HUES6 (cell line): ENCODE measurements at regions not wholly inside any gene's neighbourhood (a gene's known extent, or its start where the extent isn't known, plus 50 kb on each side); places are given as distances from the start of the nearest gene placed in this dataset.

Source experiments
- H3K27ac ChIP-seq: 2 replicates; pipeline ENCODE4 v1.7.0; 2013; ENCODE audit warnings: low read depth, mild to moderate bottlenecking, low read length, inconsistent platforms
- H3K27me3 ChIP-seq: 2 replicates; pipeline ENCODE4 v1.6.1; 2013; ENCODE audit warnings: low read length; ENCODE audit not compliant: control insufficient read depth, insufficient read depth
- H3K36me3 ChIP-seq: 2 replicates; pipeline ENCODE4 v1.6.1; 2013; ENCODE audit warnings: low read length; ENCODE audit not compliant: control insufficient read depth, insufficient read depth
- H3K4me1 ChIP-seq: 2 replicates; pipeline ENCODE4 v1.6.1; 2013; ENCODE audit warnings: low read length; ENCODE audit not compliant: control insufficient read depth, insufficient read depth
- H3K4me3 ChIP-seq: 2 replicates; pipeline ENCODE4 v1.5.1; 2013; ENCODE audit warnings: low read depth, low read length
- H3K9ac ChIP-seq: one replicate; pipeline ENCODE4 v1.6.1; 2013; ENCODE audit warnings: mild to moderate bottlenecking, low read length
- H3K9me3 ChIP-seq: 2 replicates; pipeline ENCODE4 v1.6.1; 2013; ENCODE audit warnings: low read depth, low read length; ENCODE audit not compliant: control insufficient read depth, insufficient read depth

- H3K4me1 ChIP-seq = no peaks in the 10 kb centered on the region
- H3K4me3 ChIP-seq = no peak overlapping the region
- H3K27ac ChIP-seq = no peak overlapping the region
- H3K36me3 ChIP-seq = no peaks in the 10 kb centered on the region
- H3K27me3 ChIP-seq = no peaks in the 10 kb centered on the region
- H3K9me3 ChIP-seq = no peaks in the 10 kb centered on the region
- no peak overlapping the region for H3K9ac ChIP-seq
Measured at GRCh38 chr1:79437540-79437939, 431.0 kb upstream of the ADGRL4 start.

- no peak overlapping the region for H3K27ac ChIP-seq
- no peaks in the 10 kb centered on the region for H3K36me3 ChIP-seq
- no peaks in the 10 kb centered on the region for H3K9me3 ChIP-seq
- no peak overlapping the region for H3K4me3 ChIP-seq
- no peaks in the 10 kb centered on the region for H3K4me1 ChIP-seq
- no peak overlapping the region for H3K9ac ChIP-seq
- no peaks in the 10 kb centered on the region for H3K27me3 ChIP-seq
Measured at GRCh38 chr1:79431340-79431739, 424.8 kb upstream of the ADGRL4 start.

GRCh38 chr1:79430437-79430836 is 423.9 kb upstream of the ADGRL4 start:
- Histone ChIP-seq H3K27ac (no peak overlapping the region), H3K36me3 (no peaks in the 10 kb centered on the region), H3K4me1 (no peaks in the 10 kb centered on the region), H3K9ac (no peak overlapping the region), H3K9me3 (no peaks in the 10 kb centered on the region), H3K4me3 (no peak overlapping the region), H3K27me3 (no peaks in the 10 kb centered on the region)

- no peak overlapping the region for H3K27ac ChIP-seq
- H3K4me3 ChIP-seq = no peak overlapping the region
- no peaks in the 10 kb centered on the region for H3K4me1 ChIP-seq
- no peaks in the 10 kb centered on the region for H3K27me3 ChIP-seq
- no peaks in the 10 kb centered on the region for H3K36me3 ChIP-seq
- no peaks in the 10 kb centered on the region for H3K9me3 ChIP-seq
- H3K9ac ChIP-seq = no peak overlapping the region
Measured at GRCh38 chr1:79422726-79423125, 416.2 kb upstream of the ADGRL4 start.

GRCh38 chr1:79398501-79398900 is 392.0 kb upstream of the ADGRL4 start:
- Histone ChIP-seq H3K36me3 (no peaks in the 10 kb centered on the region), H3K27ac (no peak overlapping the region), H3K27me3 (no peaks in the 10 kb centered on the region), H3K9me3 (no peaks in the 10 kb centered on the region), H3K4me1 (no peaks in the 10 kb centered on the region), H3K4me3 (no peak overlapping the region), H3K9ac (no peak overlapping the region)

- H3K27ac ChIP-seq = no peak overlapping the region
- no peaks in the 10 kb centered on the region for H3K4me1 ChIP-seq
- H3K9me3 ChIP-seq = no peaks in the 10 kb centered on the region
- no peak overlapping the region for H3K4me3 ChIP-seq
- no peaks in the 10 kb centered on the region for H3K27me3 ChIP-seq
- no peaks in the 10 kb centered on the region for H3K36me3 ChIP-seq
- H3K9ac ChIP-seq = no peak overlapping the region
Measured at GRCh38 chr1:79396901-79397300, 390.4 kb upstream of the ADGRL4 start.

GRCh38 chr1:79388694-79389361 is 382.3 kb upstream of the ADGRL4 start:
- H3K4me1 ChIP-seq = no peaks in the 10 kb centered on the region
- H3K9me3 ChIP-seq = no peaks in the 10 kb centered on the region
- H3K36me3 ChIP-seq = no peaks in the 10 kb centered on the region
- H3K9ac ChIP-seq = no peak overlapping the region
- no peak overlapping the region for H3K4me3 ChIP-seq
- H3K27ac ChIP-seq = no peak overlapping the region
- H3K27me3 ChIP-seq = no peaks in the 10 kb centered on the region

GRCh38 chr1:79386730-79387129 is 380.2 kb upstream of the ADGRL4 start:
- no peaks in the 10 kb centered on the region for H3K9me3 ChIP-seq
- no peaks in the 10 kb centered on the region for H3K4me1 ChIP-seq
- H3K4me3 ChIP-seq = no peak overlapping the region
- no peak overlapping the region for H3K9ac ChIP-seq
- no peaks in the 10 kb centered on the region for H3K27me3 ChIP-seq
- H3K36me3 ChIP-seq = no peaks in the 10 kb centered on the region
- no peak overlapping the region for H3K27ac ChIP-seq

- Histone ChIP-seq H3K27ac (no peak overlapping the region), H3K36me3 (no peaks in the 10 kb centered on the region), H3K9ac (no peak overlapping the region), H3K4me1 (peaks cover 10% of the 10 kb centered on the region), H3K27me3 (no peaks in the 10 kb centered on the region), H3K9me3 (no peaks in the 10 kb centered on the region), H3K4me3 (no peak overlapping the region)
Measured at GRCh38 chr1:79380078-79380477, 373.5 kb upstream of the ADGRL4 start.

- no peak overlapping the region for H3K9ac ChIP-seq
- no peaks in the 10 kb centered on the region for H3K9me3 ChIP-seq
- H3K27ac ChIP-seq = no peak overlapping the region
- no peaks in the 10 kb centered on the region for H3K36me3 ChIP-seq
- H3K4me1 ChIP-seq = peaks cover 10% of the 10 kb centered on the region
- no peaks in the 10 kb centered on the region for H3K27me3 ChIP-seq
- H3K4me3 ChIP-seq = no peak overlapping the region
Measured at GRCh38 chr1:79376106-79376505, 369.6 kb upstream of the ADGRL4 start.

GRCh38 chr1:79375352-79375751 is 368.8 kb upstream of the ADGRL4 start:
- Histone ChIP-seq H3K36me3 (no peaks in the 10 kb centered on the region), H3K9ac (no peak overlapping the region), H3K27me3 (no peaks in the 10 kb centered on the region), H3K4me3 (no peak overlapping the region), H3K4me1 (peaks cover 10% of the 10 kb centered on the region), H3K27ac (no peak overlapping the region), H3K9me3 (no peaks in the 10 kb centered on the region)

- H3K4me3 ChIP-seq = no peak overlapping the region
- no peaks in the 10 kb centered on the region for H3K9me3 ChIP-seq
- H3K9ac ChIP-seq = no peak overlapping the region
- H3K27ac ChIP-seq = no peak overlapping the region
- no peaks in the 10 kb centered on the region for H3K27me3 ChIP-seq
- peaks cover 10% of the 10 kb centered on the region for H3K4me1 ChIP-seq
- no peaks in the 10 kb centered on the region for H3K36me3 ChIP-seq
Measured at GRCh38 chr1:79374397-79374796, 367.9 kb upstream of the ADGRL4 start.
